NK-92 (cell line): ENCODE measurements at regions not wholly inside any gene's neighbourhood (a gene's known extent, or its start where the extent isn't known, plus 50 kb on each side); places are given as distances from the start of the nearest gene placed in this dataset.

ENCODE experiments used
- DNase-seq: peaks from one replicate; lab custom pipeline; 2025; ENCODE audit not compliant: unreplicated experiment; lab: John Stamatoyannopoulos, UW

GRCh38 chr13:99652141-99652540 is 150.9 kb downstream of the TM9SF2 start:
- no peak for DNase-seq

- no peak for DNase-seq
These were observed 149.7 kb downstream of the TM9SF2 start for GRCh38 chr13:99651016-99651415.

GRCh38 chr13:99650410-99650809 is 149.1 kb downstream of the TM9SF2 start:
- DNase-seq = no peak

GRCh38 chr13:99648927-99649326 is 147.7 kb downstream of the TM9SF2 start:
- DNase-seq = no peak

GRCh38 chr13:99648066-99648665 is 146.9 kb downstream of the TM9SF2 start:
- DNase-seq = no peak

- no peak for DNase-seq
These were observed 146.3 kb downstream of the TM9SF2 start for GRCh38 chr13:99647596-99647985.

GRCh38 chr13:99646866-99647595 is 145.8 kb downstream of the TM9SF2 start:
- no peak for DNase-seq

- no peak for DNase-seq
These were observed 141.6 kb downstream of the TM9SF2 start for GRCh38 chr13:99642841-99643240.

- no peak for DNase-seq
These were observed 140.7 kb downstream of the TM9SF2 start for GRCh38 chr13:99642006-99642405.

- no peak for DNase-seq
These were observed 139.0 kb downstream of the TM9SF2 start for GRCh38 chr13:99640260-99640659.

- DNase-seq = no peak
These were observed 137.9 kb downstream of the TM9SF2 start for GRCh38 chr13:99639126-99639525.

GRCh38 chr13:99636728-99637353 is 135.6 kb downstream of the TM9SF2 start:
- no peak for DNase-seq

GRCh38 chr13:99636306-99636705 is 135.0 kb downstream of the TM9SF2 start:
- no peak for DNase-seq

- DNase-seq = no peak
These were observed 133.4 kb downstream of the TM9SF2 start for GRCh38 chr13:99634672-99635071.

GRCh38 chr13:99630269-99630898 is 129.1 kb downstream of the TM9SF2 start:
- DNase-seq = no peak

- DNase-seq = no peak
These were observed 128.4 kb downstream of the TM9SF2 start for GRCh38 chr13:99629641-99630040.

GRCh38 chr13:99628442-99628841 is 127.2 kb downstream of the TM9SF2 start:
- DNase-seq = no peak

GRCh38 chr13:99626461-99627082 is 125.3 kb downstream of the TM9SF2 start:
- DNase-seq = no peak

GRCh38 chr13:99624936-99625540 is 123.8 kb downstream of the TM9SF2 start:
- DNase-seq = no peak

GRCh38 chr13:99620806-99621205 is 119.5 kb downstream of the TM9SF2 start:
- DNase-seq = no peak

- no peak for DNase-seq
These were observed 117.9 kb downstream of the TM9SF2 start for GRCh38 chr13:99619207-99619606.
